ENCODE measurements at regions not wholly inside any gene's neighbourhood (a gene's known extent, or its start where the extent isn't known, plus 50 kb on each side); places are given as distances from the start of the nearest gene placed in this dataset.

- TF ChIP-seq EZH2 (IDR thresholded peaks at IDR 0.05; ENCODE audit: borderline replicate concordance, low read length) (no peak), CTCF (IDR thresholded peaks at IDR 0.05; ENCODE audit: low read length) (no peak)
Observed at GRCh38 chr1:188355082-188355481, 1526.3 kb downstream of the PLA2G4A start.
